Panc1 (cell line): ENCODE measurements at regions not wholly inside any gene's neighbourhood (a gene's known extent, or its start where the extent isn't known, plus 50 kb on each side); places are given as distances from the start of the nearest gene placed in this dataset.
A peak's percentile ranks its signal among the peaks of the same experiment; 100 is the strongest.

Experiments
- ATAC-seq: fragments of 200-7000 bp; cut with Tn5 transposase; 2 replicates; pipeline ENCODE4 v1.9.1; 2020; ENCODE audit warnings: mild to moderate bottlenecking, moderate library complexity
- BruUV-seq: library from RNA; stranded (reverse); fragments of 400-500 nt; replicated peaks from 2 replicates; lab custom pipeline; 2021; lab: Mats Ljungman, UMichigan
- CTCF ChIA-PET: fragments of 300-600 bp; sonication (Branson Sonifier 250); formaldehyde crosslinking; loops from one replicate; lab custom pipeline; 2022; ENCODE audit warnings: antibody characterized with exemption; lab: Charles Lee
- POLR2A ChIA-PET: fragments of 300-600 bp; sonication (Branson Sonifier 250); formaldehyde crosslinking; loops from one replicate; lab custom pipeline; 2022; ENCODE audit warnings: antibody characterized with exemption; lab: Charles Lee
- DNase-seq: peaks from one replicate; pipeline ENCODE4 v3.0.0-alpha.2; 2010; ENCODE audit warnings: low read depth, low spot score
- H3K27ac ChIP-seq: 2 replicates; pipeline ENCODE4 v1.5.1; 2011; ENCODE audit warnings: mild to moderate bottlenecking, low read length, inconsistent platforms
- H3K27me3 ChIP-seq: fragments of 200-500 bp; sonication (Bioruptor generic); 2 replicates; pipeline ENCODE4 v1.6.0; 2014; ENCODE audit warnings: low read length, inconsistent platforms; ENCODE audit not compliant: control insufficient read depth, insufficient read depth
- H3K36me3 ChIP-seq: fragments of 200-500 bp; sonication (Bioruptor generic); 2 replicates; pipeline ENCODE4 v1.5.1; 2014; ENCODE audit warnings: inconsistent platforms, mild to moderate bottlenecking, low read length, moderate library complexity; ENCODE audit not compliant: control insufficient read depth, insufficient read depth
- H3K4me1 ChIP-seq: 2 replicates; pipeline ENCODE4 v1.5.1; 2011; ENCODE audit warnings: inconsistent platforms, mild to moderate bottlenecking, low read length, moderate library complexity; ENCODE audit not compliant: control insufficient read depth, insufficient read depth
- H3K4me3 ChIP-seq, 2 experiments: 2 replicates each; pipeline ENCODE4 v1.5.1; 2011 to 2012; ENCODE audit warnings: low read depth in 2 of 2, low read length in 2 of 2, mild to moderate bottlenecking in 2 of 2, inconsistent platforms in 1 of 2, moderate library complexity in 1 of 2
- H3K9me3 ChIP-seq: fragments of 200-500 bp; sonication (Bioruptor generic); 2 replicates; pipeline ENCODE4 v1.5.1; 2014; ENCODE audit warnings: low read depth, mild to moderate bottlenecking, inconsistent platforms, low read length, moderate library complexity; ENCODE audit not compliant: control insufficient read depth, insufficient read depth
- POLR2AphosphoS5 ChIP-seq: IDR thresholded peaks from 2 replicates; pipeline ENCODE4 v1.6.1; 2012; ENCODE audit warnings: mild to moderate bottlenecking, low read depth, low read length, moderate library complexity
- SIN3A ChIP-seq: IDR thresholded peaks from 2 replicates; pipeline ENCODE4 v1.6.1; 2012; ENCODE audit warnings: low read depth, mild to moderate bottlenecking, low read length, moderate library complexity, borderline replicate concordance; ENCODE audit not compliant: insufficient read depth
- TCF7L2 ChIP-seq: IDR thresholded peaks from 2 replicates; pipeline ENCODE4 v1.6.1; 2011; ENCODE audit warnings: mild to moderate bottlenecking, low read depth, low read length, inconsistent platforms
- in situ Hi-C: cut with HindIII; loops from 2 replicates; pipeline ENCODE4 v1.10.0; 2016; ENCODE audit warnings: low sequenced_read_pairs, low pct_unique_long_range_greater_than_20kb
- intact Hi-C: fragments of 100-400 bp; cut with micrococcal nuclease; formaldehyde crosslinking; loops from one replicate; pipeline ENCODE4 v1.10.0; 2022; ENCODE audit not compliant: unreplicated experiment
- TF ChIP-seq, protein P1 (sequence below), 2 experiments: IDR thresholded peaks; 2 replicates each; pipeline ENCODE4 v1.6.1; 2011 to 2012; ENCODE audit warnings: low read depth in 2 of 2, control low read depth in 1 of 2, low read length in 1 of 2, mild to moderate bottlenecking in 1 of 2, moderate library complexity in 1 of 2; ENCODE audit not compliant: insufficient read depth in 1 of 2
- TF ChIP-seq, protein P2 (sequence below): fragments of 450-650 bp; IDR thresholded peaks from 2 replicates; pipeline ENCODE4 v1.5.1; 2017; ENCODE audit warnings: mild to moderate bottlenecking

DNA sequence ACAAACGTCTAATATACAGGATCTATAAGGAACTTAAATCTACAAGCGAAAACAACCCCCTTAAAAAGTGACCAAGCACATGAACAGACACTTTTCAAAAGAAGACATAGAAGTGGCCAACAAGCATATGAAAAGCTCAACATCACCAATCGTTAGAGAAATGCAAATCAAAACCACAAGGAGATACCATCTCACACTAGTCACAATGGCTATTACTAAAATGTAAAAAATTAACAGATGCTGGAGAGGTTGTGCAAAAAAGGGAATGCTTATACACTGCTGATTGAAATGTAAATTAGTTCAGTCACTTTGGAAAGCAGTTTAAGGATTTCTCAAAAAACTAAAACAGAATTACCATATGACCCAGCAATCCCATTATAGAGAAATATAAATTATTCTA is 1148.5 kb upstream of the FAM98A start:
- H3K4me1 ChIP-seq, result no peaks in the 10 kb centered on the region
- no TSS peak for BruUV-seq

DNA sequence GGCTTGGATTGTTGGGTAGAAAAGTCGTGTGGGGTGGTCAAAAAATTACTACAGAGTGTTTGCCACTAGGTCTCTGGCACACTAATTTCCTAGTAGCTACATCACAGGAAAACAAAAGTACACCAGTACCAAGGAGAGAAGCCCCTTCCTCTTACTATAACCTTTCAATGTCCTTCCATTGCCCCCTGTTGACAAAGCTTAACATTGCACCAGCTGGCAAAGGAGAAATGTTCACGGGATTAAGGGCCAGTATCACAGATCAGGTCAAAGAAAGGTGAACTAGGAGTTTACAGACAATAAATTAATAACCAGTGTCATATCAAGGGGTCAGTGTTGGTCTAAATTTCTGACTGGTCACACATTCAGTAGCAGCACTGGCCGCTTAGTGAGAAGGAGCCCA is 1139.6 kb upstream of the FAM98A start:
- H3K9me3 ChIP-seq, result no peaks in the 10 kb centered on the region
- no peak for ATAC-seq

More for the DNA sequence above, 1148.5 kb upstream of the FAM98A start:
- no peak for TF ChIP-seq TCF7L2
- TF ChIP-seq, protein P1, sequence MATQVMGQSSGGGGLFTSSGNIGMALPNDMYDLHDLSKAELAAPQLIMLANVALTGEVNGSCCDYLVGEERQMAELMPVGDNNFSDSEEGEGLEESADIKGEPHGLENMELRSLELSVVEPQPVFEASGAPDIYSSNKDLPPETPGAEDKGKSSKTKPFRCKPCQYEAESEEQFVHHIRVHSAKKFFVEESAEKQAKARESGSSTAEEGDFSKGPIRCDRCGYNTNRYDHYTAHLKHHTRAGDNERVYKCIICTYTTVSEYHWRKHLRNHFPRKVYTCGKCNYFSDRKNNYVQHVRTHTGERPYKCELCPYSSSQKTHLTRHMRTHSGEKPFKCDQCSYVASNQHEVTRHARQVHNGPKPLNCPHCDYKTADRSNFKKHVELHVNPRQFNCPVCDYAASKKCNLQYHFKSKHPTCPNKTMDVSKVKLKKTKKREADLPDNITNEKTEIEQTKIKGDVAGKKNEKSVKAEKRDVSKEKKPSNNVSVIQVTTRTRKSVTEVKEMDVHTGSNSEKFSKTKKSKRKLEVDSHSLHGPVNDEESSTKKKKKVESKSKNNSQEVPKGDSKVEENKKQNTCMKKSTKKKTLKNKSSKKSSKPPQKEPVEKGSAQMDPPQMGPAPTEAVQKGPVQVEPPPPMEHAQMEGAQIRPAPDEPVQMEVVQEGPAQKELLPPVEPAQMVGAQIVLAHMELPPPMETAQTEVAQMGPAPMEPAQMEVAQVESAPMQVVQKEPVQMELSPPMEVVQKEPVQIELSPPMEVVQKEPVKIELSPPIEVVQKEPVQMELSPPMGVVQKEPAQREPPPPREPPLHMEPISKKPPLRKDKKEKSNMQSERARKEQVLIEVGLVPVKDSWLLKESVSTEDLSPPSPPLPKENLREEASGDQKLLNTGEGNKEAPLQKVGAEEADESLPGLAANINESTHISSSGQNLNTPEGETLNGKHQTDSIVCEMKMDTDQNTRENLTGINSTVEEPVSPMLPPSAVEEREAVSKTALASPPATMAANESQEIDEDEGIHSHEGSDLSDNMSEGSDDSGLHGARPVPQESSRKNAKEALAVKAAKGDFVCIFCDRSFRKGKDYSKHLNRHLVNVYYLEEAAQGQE (IDR thresholded peaks at IDR 0.05; ENCODE audit: insufficient read depth in 1 of 2, low read depth in 2 of 2, low read length in 1 of 2), result no peak
- no peak for TF ChIP-seq SIN3A
- TF ChIP-seq POLR2AphosphoS5, result no peak
- TF ChIP-seq, protein P2, sequence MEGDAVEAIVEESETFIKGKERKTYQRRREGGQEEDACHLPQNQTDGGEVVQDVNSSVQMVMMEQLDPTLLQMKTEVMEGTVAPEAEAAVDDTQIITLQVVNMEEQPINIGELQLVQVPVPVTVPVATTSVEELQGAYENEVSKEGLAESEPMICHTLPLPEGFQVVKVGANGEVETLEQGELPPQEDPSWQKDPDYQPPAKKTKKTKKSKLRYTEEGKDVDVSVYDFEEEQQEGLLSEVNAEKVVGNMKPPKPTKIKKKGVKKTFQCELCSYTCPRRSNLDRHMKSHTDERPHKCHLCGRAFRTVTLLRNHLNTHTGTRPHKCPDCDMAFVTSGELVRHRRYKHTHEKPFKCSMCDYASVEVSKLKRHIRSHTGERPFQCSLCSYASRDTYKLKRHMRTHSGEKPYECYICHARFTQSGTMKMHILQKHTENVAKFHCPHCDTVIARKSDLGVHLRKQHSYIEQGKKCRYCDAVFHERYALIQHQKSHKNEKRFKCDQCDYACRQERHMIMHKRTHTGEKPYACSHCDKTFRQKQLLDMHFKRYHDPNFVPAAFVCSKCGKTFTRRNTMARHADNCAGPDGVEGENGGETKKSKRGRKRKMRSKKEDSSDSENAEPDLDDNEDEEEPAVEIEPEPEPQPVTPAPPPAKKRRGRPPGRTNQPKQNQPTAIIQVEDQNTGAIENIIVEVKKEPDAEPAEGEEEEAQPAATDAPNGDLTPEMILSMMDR, result no peak
- no peak for ATAC-seq
- Histone ChIP-seq H3K36me3 (no peaks in the 10 kb centered on the region), H3K27me3 (no peaks in the 10 kb centered on the region), H3K27ac (no peak overlapping the region), H3K9me3 (no peaks in the 10 kb centered on the region), H3K4me3 (no peak overlapping the region)
- DNase-seq, result no peak
- intact Hi-C loops, result no loop called here
- ChIA-PET POLR2A (no interaction called here), CTCF (no interaction called here)
- in situ Hi-C loops, result no loop called here

More for the DNA sequence above, 1139.6 kb upstream of the FAM98A start:
- in situ Hi-C loops (no loop called here), intact Hi-C loops (no loop called here)
- H3K27ac ChIP-seq, result no peak overlapping the region
- DNase-seq, result no peak
- no TSS peak for BruUV-seq
- H3K4me1 ChIP-seq, result no peaks in the 10 kb centered on the region
- TF ChIP-seq SIN3A, result no peak
- TF ChIP-seq, protein P2, result peak; percentile 28
- H3K27me3 ChIP-seq, result no peaks in the 10 kb centered on the region
- no peak overlapping the region for H3K4me3 ChIP-seq
- ChIA-PET CTCF (no interaction called here), POLR2A (no interaction called here)
- no peaks in the 10 kb centered on the region for H3K36me3 ChIP-seq
